VCaP (cell line): ENCODE measurements at regions not wholly inside any gene's neighbourhood (a gene's known extent, or its start where the extent isn't known, plus 50 kb on each side); places are given as distances from the start of the nearest gene placed in this dataset.

Experiments used
- H3K27ac ChIP-seq: fragments of 450-650 bp; 2 replicates; pipeline ENCODE4 v1.5.1; 2017
- TF ChIP-seq, protein P1 (sequence below): fragments of 450-650 bp; conservative IDR thresholded peaks from 2 replicates; pipeline ENCODE4 v1.5.1; 2017; ENCODE audit warnings: mild to moderate bottlenecking, moderate library complexity

DNA sequence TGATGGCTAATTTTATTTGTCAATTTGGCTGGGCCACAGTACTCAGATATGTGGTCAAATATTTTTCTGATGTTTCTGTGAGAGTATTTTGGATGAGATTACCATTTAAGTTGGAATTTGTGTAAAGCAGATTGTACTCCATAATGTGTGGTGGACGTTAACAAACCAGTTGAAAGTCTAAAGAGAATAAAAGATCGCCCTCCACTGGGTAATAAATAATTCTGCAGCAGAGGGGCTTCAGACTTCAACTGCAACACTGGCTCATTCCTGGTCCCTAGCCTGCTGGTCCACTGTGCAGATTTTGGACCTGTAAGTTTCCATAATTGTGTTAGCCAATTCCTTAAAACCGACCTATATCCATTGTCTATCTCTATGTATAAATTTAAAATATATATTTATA lies 540.3 kb downstream of the PCDH18 start:
- H3K27ac ChIP-seq, result no peak overlapping the region
- TF ChIP-seq, protein P1, sequence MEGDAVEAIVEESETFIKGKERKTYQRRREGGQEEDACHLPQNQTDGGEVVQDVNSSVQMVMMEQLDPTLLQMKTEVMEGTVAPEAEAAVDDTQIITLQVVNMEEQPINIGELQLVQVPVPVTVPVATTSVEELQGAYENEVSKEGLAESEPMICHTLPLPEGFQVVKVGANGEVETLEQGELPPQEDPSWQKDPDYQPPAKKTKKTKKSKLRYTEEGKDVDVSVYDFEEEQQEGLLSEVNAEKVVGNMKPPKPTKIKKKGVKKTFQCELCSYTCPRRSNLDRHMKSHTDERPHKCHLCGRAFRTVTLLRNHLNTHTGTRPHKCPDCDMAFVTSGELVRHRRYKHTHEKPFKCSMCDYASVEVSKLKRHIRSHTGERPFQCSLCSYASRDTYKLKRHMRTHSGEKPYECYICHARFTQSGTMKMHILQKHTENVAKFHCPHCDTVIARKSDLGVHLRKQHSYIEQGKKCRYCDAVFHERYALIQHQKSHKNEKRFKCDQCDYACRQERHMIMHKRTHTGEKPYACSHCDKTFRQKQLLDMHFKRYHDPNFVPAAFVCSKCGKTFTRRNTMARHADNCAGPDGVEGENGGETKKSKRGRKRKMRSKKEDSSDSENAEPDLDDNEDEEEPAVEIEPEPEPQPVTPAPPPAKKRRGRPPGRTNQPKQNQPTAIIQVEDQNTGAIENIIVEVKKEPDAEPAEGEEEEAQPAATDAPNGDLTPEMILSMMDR, result no peak

DNA sequence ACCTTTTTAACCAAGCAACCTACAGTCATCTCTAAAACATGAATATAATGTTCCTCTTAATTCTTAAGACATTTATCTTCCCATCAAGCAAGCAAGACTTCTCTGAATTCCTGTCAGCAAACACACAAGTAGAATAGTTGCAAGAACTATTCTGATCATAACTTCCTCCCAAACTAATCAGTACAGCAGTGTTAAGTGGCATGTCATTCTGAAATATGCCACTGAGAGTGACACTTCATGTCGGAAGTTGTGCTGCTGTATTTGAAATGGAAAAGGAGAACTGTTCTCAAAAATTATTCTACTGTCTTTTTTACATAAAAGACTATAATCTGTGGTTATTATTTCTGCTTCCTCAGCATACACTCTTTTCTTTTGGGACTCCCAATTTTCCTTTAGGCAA lies 546.6 kb downstream of the PCDH18 start:
- TF ChIP-seq, protein P1, result no peak
- H3K27ac ChIP-seq, result no peak overlapping the region

- H3K27ac ChIP-seq, result no peak overlapping the region
- TF ChIP-seq, protein P1, result no peak
Measured at GRCh38 chr4:136967069-136967468, 565.2 kb downstream of the PCDH18 start.

GRCh38 chr4:136965478-136965877 lies 566.8 kb downstream of the PCDH18 start:
- TF ChIP-seq, protein P1, result no peak
- H3K27ac ChIP-seq, result no peak overlapping the region

DNA sequence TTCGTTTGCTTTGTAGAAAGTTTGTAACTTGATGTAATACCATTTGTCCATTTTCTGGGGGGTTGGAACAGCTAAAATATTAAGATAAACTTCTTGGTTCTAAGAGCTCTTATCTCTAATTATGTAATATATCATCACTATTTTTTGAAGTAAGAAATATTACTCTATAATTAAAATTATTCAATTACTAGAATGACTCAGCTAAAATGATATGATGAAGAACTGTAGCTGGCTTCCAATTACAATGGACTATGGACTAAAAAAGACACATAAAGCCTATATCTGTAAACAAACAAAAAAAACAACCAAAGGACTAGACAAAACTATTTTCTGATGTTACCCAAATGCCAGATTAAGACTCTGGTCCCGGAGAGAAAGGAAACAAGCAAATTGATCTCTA lies 569.4 kb downstream of the PCDH18 start:
- TF ChIP-seq, protein P1, result no peak
- no peak overlapping the region for H3K27ac ChIP-seq

- H3K27ac ChIP-seq, result no peak overlapping the region
- TF ChIP-seq, protein P1, result no peak
Measured at GRCh38 chr4:136946307-136946907, 585.9 kb downstream of the PCDH18 start.

- TF ChIP-seq, protein P1, result no peak
- H3K27ac ChIP-seq, result no peak overlapping the region
Measured at GRCh38 chr4:136939781-136940180, 592.5 kb downstream of the PCDH18 start.
